ENCODE measurements at regions not wholly inside any gene's neighbourhood (a gene's known extent, or its start where the extent isn't known, plus 50 kb on each side); places are given as distances from the start of the nearest gene placed in this dataset.

- WGBS, 2 donors, result 79 to 84% methylated on average over 5 of the region's 5 CpGs
- no peaks in the 10 kb centered on the region for H3K4me1 ChIP-seq
Observed at GRCh38 chr7:35355911-35356310, 102.0 kb upstream of the TBX20 start.

DNA sequence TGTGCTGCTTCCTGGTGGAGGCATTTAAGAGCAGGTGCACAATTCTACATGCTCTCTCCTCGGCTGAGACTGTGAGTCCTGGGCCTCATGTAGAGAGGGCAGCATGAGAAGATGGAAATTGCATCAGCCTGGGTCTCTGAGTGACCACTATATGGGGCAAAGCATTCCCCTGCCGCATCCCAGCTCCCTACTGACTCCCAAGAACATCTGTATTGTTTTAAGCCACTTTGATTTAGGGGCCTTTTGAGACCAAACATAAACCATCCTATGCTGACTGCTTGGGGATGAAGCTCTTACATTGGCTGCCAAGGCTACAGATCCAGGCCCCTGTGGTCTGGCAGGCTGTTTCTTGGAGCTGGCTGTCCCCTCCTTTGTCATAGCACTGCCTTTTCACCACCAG lies 101.3 kb upstream of the TBX20 start:
- no peak overlapping the region for H3K27ac ChIP-seq
- TF ChIP-seq POLR2A (IDR thresholded peaks at IDR 0.05) (no peak), CTCF (IDR thresholded peaks at IDR 0.05) (no peak)
- intact Hi-C loops (cut with DNase I; ENCODE audit: low total_unique reads), result no loop called here
- no peak for DNase-seq
- no peaks in the 10 kb centered on the region for H3K36me3 ChIP-seq (ENCODE audit: low read depth, missing control alignments)
- H3K27me3 ChIP-seq, result no peaks in the 10 kb centered on the region
- WGBS, 2 donors, result 77 to 100% methylated on average over 1 to 2 of the region's 2 CpGs
- H3K4me1 ChIP-seq, result no peaks in the 10 kb centered on the region
- H3K9me3 ChIP-seq, result no peaks in the 10 kb centered on the region
- no peak overlapping the region for H3K4me3 ChIP-seq

More at GRCh38 chr7:35355911-35356310, 102.0 kb upstream of the TBX20 start:
- H3K36me3 ChIP-seq (ENCODE audit: low read depth, missing control alignments), result no peaks in the 10 kb centered on the region
- no peaks in the 10 kb centered on the region for H3K27me3 ChIP-seq
- H3K9me3 ChIP-seq, result no peaks in the 10 kb centered on the region
- no peak overlapping the region for H3K4me3 ChIP-seq
- no peak for DNase-seq
- TF ChIP-seq CTCF (IDR thresholded peaks at IDR 0.05) (no peak), POLR2A (IDR thresholded peaks at IDR 0.05) (no peak)
- intact Hi-C loops (cut with DNase I; ENCODE audit: low total_unique reads), result no loop called here
- H3K27ac ChIP-seq, result no peak overlapping the region

- intact Hi-C loops (cut with DNase I; ENCODE audit: low total_unique reads), result no loop called here
- H3K4me3 ChIP-seq, result no peak overlapping the region
- no peak overlapping the region for H3K27ac ChIP-seq
- peak; percentile 73 for DNase-seq
- H3K9me3 ChIP-seq, result no peaks in the 10 kb centered on the region
- TF ChIP-seq CTCF (IDR thresholded peaks at IDR 0.05), result no peak
- TF ChIP-seq POLR2A (IDR thresholded peaks at IDR 0.05), result no peak
- H3K36me3 ChIP-seq (ENCODE audit: low read depth, missing control alignments), result no peaks in the 10 kb centered on the region
- no peaks in the 10 kb centered on the region for H3K27me3 ChIP-seq
- no peaks in the 10 kb centered on the region for H3K4me1 ChIP-seq
- WGBS, 2 donors, result 23 to 43% methylated on average over 5 to 6 of the region's 6 CpGs
Observed at GRCh38 chr7:35353481-35353880, 99.6 kb upstream of the TBX20 start.

- intact Hi-C loops (cut with DNase I; ENCODE audit: low total_unique reads), result no loop called here
- H3K4me1 ChIP-seq, result no peaks in the 10 kb centered on the region
- H3K36me3 ChIP-seq (ENCODE audit: low read depth, missing control alignments), result no peaks in the 10 kb centered on the region
- TF ChIP-seq CTCF (IDR thresholded peaks at IDR 0.05) (no peak), POLR2A (IDR thresholded peaks at IDR 0.05) (no peak)
- H3K27me3 ChIP-seq, result no peaks in the 10 kb centered on the region
- no peak overlapping the region for H3K4me3 ChIP-seq
- no peaks in the 10 kb centered on the region for H3K9me3 ChIP-seq
- 98 to 100% methylated on average over 3 to 4 of the region's 4 CpGs for WGBS, 2 donors
- H3K27ac ChIP-seq, result no peak overlapping the region
- DNase-seq, result no peak
Observed at GRCh38 chr7:35351466-35351865, 97.6 kb upstream of the TBX20 start.

DNA sequence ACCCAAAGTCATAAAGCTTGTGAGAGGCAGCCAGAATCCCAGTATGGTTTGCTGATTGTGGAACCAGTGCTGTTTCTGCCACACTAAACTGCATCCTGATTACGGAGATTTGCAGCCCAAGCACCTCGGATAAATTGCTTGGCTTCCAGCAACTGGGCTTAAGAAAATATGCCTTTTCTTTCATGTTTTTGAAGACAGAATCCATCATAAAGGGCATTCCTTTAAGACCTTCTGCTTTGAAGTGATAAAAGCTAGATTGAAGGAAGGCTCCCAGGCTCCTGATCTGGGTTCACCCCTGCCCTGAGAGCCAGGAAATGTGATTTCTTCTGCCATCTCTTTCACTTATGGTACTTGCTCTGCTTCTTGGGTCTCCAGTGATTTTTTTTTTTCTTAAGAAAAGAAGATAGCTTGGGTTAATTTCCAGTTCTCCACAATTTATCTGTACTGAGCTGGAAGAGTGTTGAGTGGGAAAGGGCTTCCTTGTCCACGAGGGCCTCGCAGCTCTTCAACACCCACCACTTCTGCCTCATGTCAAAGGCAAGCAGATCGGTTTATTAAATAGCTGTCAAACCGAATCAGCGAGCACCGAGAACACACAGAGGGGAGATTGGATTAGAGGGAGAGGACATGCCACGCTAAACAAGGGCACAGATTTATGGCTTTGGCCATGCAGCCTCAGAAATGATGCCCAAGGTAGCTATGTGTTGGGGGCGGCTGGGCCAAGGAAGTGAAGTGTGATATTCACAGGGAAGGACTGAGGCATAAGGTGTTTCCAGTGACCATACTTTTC lies 94.9 kb upstream of the TBX20 start:
- Histone ChIP-seq H3K4me3 (no peak overlapping the region), H3K36me3 (ENCODE audit: low read depth, missing control alignments) (no peaks in the 10 kb centered on the region), H3K27me3 (no peaks in the 10 kb centered on the region), H3K9me3 (no peaks in the 10 kb centered on the region), H3K27ac (no peak overlapping the region), H3K4me1 (no peaks in the 10 kb centered on the region)
- no peak for TF ChIP-seq POLR2A (IDR thresholded peaks at IDR 0.05)
- no peak for TF ChIP-seq CTCF (IDR thresholded peaks at IDR 0.05)
- intact Hi-C loops (cut with DNase I; ENCODE audit: low total_unique reads), result no loop called here
- 70 to 84% methylated on average over 10 of the region's 10 CpGs for WGBS, 2 donors
- DNase-seq, result no peak
